Activated CD4-positive, alpha-beta memory T cell treated with anti-CD3 and anti-CD28 coated beads for 36 hours (primary cell): ENCODE measurements at regions not wholly inside any gene's neighbourhood (a gene's known extent, or its start where the extent isn't known, plus 50 kb on each side); places are given as distances from the start of the nearest gene placed in this dataset.

Experiments used
- CTCF ChIA-PET: fragments of 350-600 bp; sonication (Branson Sonifier 250); formaldehyde crosslinking; loops from one replicate; lab custom pipeline; 2021; ENCODE audit warnings: antibody characterized with exemption, inconsistent platforms; lab: Charles Lee
- POLR2A ChIA-PET: fragments of 350-600 bp; sonication (Branson Sonifier 250); formaldehyde crosslinking; loops from one replicate; lab custom pipeline; 2021; ENCODE audit warnings: antibody characterized with exemption; lab: Charles Lee
- DNase-seq: peaks from one replicate; pipeline ENCODE4 v3.0.0-alpha.2; 2020
- H3K27ac Mint-ChIP-seq: one replicate; pipeline ENCODE4 v1.8.0; 2021; ENCODE audit warnings: mixed read lengths
- H3K27me3 Mint-ChIP-seq: one replicate; pipeline ENCODE4 v1.8.0; 2021; ENCODE audit warnings: mixed read lengths
- H3K36me3 Mint-ChIP-seq: one replicate; pipeline ENCODE4 v1.8.0; 2021; ENCODE audit warnings: mixed read lengths
- H3K4me1 Mint-ChIP-seq: one replicate; pipeline ENCODE4 v1.8.0; 2021; ENCODE audit warnings: low read depth, mixed read lengths
- H3K4me3 Mint-ChIP-seq: one replicate; pipeline ENCODE4 v1.8.0; 2021; ENCODE audit warnings: mild to moderate bottlenecking, mixed read lengths
- H3K9me3 Mint-ChIP-seq: one replicate; pipeline ENCODE4 v1.8.0; 2021; ENCODE audit warnings: mixed read lengths
- intact Hi-C: fragments of 100-400 bp; cut with micrococcal nuclease; formaldehyde crosslinking; loops from one replicate; pipeline ENCODE4 v1.15.1; 2023

DNA sequence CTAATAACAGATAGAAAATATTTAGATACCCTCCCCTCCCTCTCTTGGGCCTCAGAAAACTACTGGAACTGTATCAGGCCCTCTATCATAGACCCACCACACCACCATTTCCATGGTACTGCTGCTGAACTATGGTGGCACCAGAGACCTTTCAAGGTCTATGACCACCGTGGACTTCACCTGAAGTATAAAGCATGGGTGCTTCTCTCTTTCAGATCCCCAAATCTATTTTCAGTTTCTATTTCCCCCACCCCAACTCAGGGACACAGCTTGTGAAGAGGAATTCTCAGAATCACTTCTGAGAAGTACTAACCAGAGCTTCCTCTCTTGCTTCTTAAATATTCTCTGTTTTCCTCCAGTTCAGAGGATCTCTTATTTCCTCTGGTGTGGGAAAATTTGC lies 840.8 kb upstream of the HTR2C start:
- CTCF ChIA-PET: no interaction called here
- Mint-ChIP-seq H3K4me3 (no peak overlapping the region), H3K4me1 (no peaks in the 10 kb centered on the region), H3K27ac (no peak overlapping the region), H3K36me3 (no peaks in the 10 kb centered on the region), H3K9me3 (no peaks in the 10 kb centered on the region), H3K27me3 (no peaks in the 10 kb centered on the region)
- POLR2A ChIA-PET: no interaction called here
- DNase-seq: no peak
- intact Hi-C loops: no loop called here

DNA sequence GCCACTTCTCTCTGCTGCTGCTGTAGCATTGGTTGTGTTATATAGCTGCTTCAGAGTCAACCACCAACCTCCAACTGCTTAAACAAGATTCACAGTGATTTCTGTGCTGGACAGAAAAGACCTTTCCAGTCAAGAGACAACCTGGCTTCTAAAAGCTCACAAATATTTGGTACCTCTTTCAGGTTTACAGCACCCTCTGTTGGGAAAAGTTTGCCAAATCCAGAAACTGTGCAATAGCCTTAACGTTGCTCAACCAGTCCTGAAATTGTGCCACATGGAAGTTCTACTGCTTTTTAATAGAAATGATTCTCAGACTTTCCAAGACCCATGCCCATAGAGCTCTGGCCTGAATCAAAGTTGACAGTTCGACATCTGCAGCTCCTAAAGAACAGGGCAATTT lies 842.1 kb upstream of the HTR2C start:
- CTCF ChIA-PET: no interaction called here
- Mint-ChIP-seq H3K27me3 (no peaks in the 10 kb centered on the region), H3K4me1 (no peaks in the 10 kb centered on the region), H3K36me3 (no peaks in the 10 kb centered on the region), H3K4me3 (no peak overlapping the region), H3K27ac (no peak overlapping the region), H3K9me3 (no peaks in the 10 kb centered on the region)
- no peak for DNase-seq
- intact Hi-C loops: no loop called here
- POLR2A ChIA-PET: no interaction called here

DNA sequence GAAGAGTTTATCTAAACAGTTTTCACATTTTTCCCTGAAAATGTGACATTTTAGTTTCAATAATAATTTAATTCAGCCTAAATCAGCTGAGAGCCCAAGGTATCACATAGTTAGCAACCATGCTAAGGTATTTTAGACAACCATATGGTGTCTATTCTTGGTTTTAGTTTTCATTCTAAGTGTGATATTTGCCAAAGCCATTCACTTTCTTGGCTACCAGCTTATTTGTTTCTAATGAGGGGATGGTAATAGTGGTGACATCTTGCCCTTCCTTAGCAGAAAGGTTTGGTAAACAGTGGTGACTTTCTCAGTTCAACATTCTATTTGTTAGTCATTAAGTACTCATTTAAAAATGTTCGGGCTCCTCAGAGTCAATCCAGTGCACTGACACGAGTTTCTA lies 854.9 kb upstream of the HTR2C start:
- Mint-ChIP-seq H3K36me3 (no peaks in the 10 kb centered on the region), H3K4me3 (no peak overlapping the region), H3K4me1 (no peaks in the 10 kb centered on the region), H3K27ac (no peak overlapping the region), H3K9me3 (no peaks in the 10 kb centered on the region), H3K27me3 (no peaks in the 10 kb centered on the region)
- ChIA-PET CTCF (no interaction called here), POLR2A (no interaction called here)
- intact Hi-C loops: no loop called here
- no peak for DNase-seq

DNA sequence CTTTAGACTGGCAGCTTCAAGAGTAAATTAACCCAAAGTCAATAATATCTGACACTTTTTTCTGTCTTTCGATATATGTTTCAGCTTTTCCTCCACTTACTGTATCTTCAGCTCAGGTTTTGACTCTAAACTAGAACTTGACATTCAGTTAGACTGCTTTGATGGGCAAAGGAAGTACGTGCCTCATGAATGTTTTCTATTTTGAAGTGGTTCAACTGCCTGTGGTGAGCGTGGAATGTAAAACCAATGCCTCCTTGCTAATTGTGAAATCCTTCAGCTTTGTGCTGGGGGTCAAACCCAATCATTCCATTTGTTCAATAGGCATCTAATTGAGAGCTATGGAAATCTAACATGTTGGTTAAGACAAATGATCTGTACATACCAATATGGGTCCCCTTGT lies 857.0 kb upstream of the HTR2C start:
- Mint-ChIP-seq H3K27me3 (no peaks in the 10 kb centered on the region), H3K4me1 (no peaks in the 10 kb centered on the region), H3K36me3 (no peaks in the 10 kb centered on the region), H3K27ac (no peak overlapping the region), H3K9me3 (no peaks in the 10 kb centered on the region), H3K4me3 (no peak overlapping the region)
- POLR2A ChIA-PET: no interaction called here
- intact Hi-C loops: no loop called here
- DNase-seq: no peak
- CTCF ChIA-PET: no interaction called here

DNA sequence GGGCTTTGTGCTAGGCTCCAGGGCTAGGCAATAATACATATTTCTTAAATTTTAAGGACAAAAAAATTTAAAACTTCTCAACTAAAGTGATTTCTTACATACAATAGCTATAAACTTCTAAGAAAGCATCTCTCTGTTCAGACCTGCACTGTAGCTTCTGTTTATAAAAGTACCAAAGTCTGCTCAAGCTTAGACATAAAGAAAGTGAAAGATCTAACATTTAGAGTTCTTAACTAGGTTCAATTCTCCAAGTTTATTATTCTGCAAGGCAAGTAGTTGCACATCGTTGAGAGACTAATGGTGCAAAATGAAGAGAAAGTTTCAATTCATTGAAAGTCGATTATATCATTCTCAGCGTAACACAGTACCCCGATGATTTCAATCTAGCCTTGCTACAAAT lies 857.4 kb upstream of the HTR2C start:
- H3K4me1 Mint-ChIP-seq: no peaks in the 10 kb centered on the region
- intact Hi-C loops: no loop called here

DNA sequence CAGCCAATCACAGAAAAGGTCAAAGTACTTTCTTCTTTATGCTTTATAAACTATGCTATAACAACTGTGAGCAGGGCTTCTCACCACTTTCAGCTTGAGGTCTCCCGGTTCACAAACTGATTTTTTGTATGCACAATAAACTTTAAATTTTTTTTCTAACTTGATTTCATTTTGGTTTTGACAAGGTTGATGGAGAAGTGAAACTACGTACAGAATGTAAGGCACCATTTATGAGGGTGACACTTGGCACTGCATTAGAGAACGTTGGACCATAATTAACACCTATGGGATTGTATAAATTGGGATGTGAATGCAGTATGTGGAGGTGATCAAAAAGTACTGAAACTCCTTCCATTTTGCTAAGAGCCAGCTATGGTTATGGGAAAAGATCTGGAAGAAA lies 857.9 kb upstream of the HTR2C start:
- Mint-ChIP-seq H3K9me3 (no peaks in the 10 kb centered on the region), H3K4me3 (no peak overlapping the region), H3K4me1 (no peaks in the 10 kb centered on the region), H3K36me3 (no peaks in the 10 kb centered on the region), H3K27me3 (no peaks in the 10 kb centered on the region), H3K27ac (no peak overlapping the region)
- DNase-seq: no peak
- ChIA-PET CTCF (no interaction called here), POLR2A (no interaction called here)
- intact Hi-C loops: no loop called here

More for the DNA sequence above, 857.4 kb upstream of the HTR2C start:
- Mint-ChIP-seq H3K9me3 (no peaks in the 10 kb centered on the region), H3K27me3 (no peaks in the 10 kb centered on the region), H3K36me3 (no peaks in the 10 kb centered on the region), H3K27ac (no peak overlapping the region), H3K4me3 (no peak overlapping the region)
- ChIA-PET CTCF (no interaction called here), POLR2A (no interaction called here)
- DNase-seq: no peak

DNA sequence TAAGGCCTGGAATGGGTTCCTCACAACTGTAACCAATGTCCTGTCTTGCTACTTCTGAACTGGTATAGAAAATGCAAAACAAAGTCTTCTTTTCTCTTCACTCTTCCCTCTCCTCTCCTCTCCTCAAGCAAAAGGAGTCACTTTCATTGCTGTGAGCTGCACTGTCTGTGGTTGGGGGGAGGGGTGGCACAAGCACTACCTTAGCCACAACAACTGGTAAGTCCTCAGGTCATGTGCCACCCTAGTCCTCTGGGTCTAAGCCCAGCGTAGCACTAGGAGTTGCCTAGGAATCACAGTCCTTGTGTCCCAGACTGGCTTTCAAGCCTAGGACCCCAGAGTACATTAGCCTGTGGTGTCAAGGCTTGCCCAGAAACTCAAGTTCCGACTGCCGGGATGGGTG lies 859.3 kb upstream of the AMOT start:
- CTCF ChIA-PET: no interaction called here
- POLR2A ChIA-PET: no interaction called here
- Mint-ChIP-seq H3K27me3 (no peaks in the 10 kb centered on the region), H3K27ac (no peak overlapping the region), H3K4me3 (no peak overlapping the region), H3K4me1 (no peaks in the 10 kb centered on the region), H3K36me3 (no peaks in the 10 kb centered on the region), H3K9me3 (peaks cover 13% of the 10 kb centered on the region)
- intact Hi-C loops: no loop called here
- DNase-seq: no peak

DNA sequence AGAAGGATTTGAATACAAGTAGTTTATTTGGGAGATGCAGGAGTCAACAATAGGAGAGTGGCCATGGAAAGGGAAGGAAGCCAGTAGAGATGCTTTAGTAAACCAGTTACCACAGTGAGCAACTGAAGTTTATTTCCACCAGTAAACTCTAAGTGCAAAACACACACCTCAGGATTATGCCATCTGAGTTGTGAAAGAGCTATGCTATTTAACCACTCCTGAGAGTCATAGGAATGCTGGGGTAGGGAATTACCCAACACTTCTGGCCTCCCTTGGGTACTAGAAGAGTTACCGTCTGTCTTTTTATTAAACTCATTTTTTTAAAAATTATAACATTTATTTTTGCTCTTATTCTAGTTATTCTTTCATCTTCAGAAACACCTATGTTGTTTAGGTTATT lies 834.6 kb upstream of the AMOT start:
- no peak for DNase-seq
- H3K27me3 Mint-ChIP-seq: no peaks in the 10 kb centered on the region
- ChIA-PET POLR2A (no interaction called here), CTCF (no interaction called here)
- no peak overlapping the region for H3K27ac Mint-ChIP-seq
- intact Hi-C loops: no loop called here
- no peaks in the 10 kb centered on the region for H3K4me1 Mint-ChIP-seq
- no peak overlapping the region for H3K4me3 Mint-ChIP-seq
- peaks cover 4% of the 10 kb centered on the region for H3K9me3 Mint-ChIP-seq
- no peaks in the 10 kb centered on the region for H3K36me3 Mint-ChIP-seq

DNA sequence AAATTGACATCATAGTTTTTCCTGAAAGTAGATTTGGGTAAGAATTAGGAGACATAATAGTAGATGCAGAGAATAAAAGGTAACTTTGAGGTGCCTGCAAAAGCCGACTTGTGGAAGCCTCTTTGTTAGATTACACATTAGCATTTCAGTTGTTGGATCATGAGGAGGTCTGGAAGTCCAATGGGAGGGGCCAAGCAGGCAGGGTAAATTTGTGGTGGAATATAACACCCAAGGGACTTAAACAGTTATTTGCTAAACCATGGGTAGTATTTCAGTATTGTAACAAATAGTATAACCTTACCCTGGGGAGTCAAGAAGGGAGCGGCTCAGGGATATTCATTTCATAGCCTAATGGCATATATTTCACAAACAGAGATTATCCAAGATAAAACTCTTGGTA lies 810.7 kb upstream of the AMOT start:
- H3K9me3 Mint-ChIP-seq: peaks cover 4% of the 10 kb centered on the region
- CTCF ChIA-PET: no interaction called here
- intact Hi-C loops: no loop called here
- no peaks in the 10 kb centered on the region for H3K36me3 Mint-ChIP-seq
- no peak overlapping the region for H3K27ac Mint-ChIP-seq
- no peaks in the 10 kb centered on the region for H3K27me3 Mint-ChIP-seq
- no peak overlapping the region for H3K4me3 Mint-ChIP-seq
- DNase-seq: no peak
- POLR2A ChIA-PET: no interaction called here
- H3K4me1 Mint-ChIP-seq: no peaks in the 10 kb centered on the region

DNA sequence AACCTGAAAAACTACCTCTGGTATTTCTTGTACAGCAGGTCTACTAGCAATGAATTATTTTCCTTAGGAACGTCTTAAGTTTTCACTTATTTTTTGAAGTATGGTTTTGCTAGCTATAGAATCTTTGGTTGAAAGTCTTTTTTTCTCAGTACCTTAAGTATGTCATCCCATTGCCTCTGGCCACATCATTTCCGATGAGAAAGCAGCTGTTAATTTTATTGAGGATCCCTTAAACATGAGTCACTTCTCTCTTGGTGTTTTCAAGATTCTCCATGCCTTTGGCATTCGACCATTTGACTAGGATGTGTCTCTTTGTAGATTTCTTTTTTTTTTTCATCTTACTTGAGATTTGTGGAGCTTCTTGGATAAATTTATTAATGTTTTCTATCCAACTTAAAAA lies 803.8 kb upstream of the AMOT start:
- CTCF ChIA-PET: no interaction called here
- Mint-ChIP-seq H3K9me3 (peaks cover 5% of the 10 kb centered on the region), H3K36me3 (no peaks in the 10 kb centered on the region), H3K27ac (no peak overlapping the region), H3K4me1 (no peaks in the 10 kb centered on the region), H3K4me3 (no peak overlapping the region), H3K27me3 (no peaks in the 10 kb centered on the region)
- intact Hi-C loops: no loop called here
- no peak for DNase-seq
- POLR2A ChIA-PET: no interaction called here

DNA sequence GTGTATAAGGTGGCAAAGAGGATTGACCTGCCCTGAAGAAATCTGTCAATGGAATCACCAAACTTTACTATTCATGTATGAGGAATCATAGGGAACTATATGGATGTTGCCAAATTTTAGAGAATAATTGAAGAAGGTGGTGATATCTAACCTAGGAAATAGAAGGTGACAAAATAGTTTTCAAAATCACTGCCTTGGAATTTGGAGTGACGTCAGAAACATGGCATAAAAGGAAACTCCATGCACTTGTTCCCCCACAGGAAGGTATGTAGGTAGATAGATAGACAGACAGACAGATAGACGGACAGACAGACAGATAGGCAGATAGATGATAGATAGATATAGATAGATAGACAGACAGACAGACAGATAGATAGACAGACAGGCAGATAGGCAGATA lies 793.9 kb upstream of the AMOT start:
- no peaks in the 10 kb centered on the region for H3K27me3 Mint-ChIP-seq
- H3K27ac Mint-ChIP-seq: no peak overlapping the region
- POLR2A ChIA-PET: no interaction called here
- DNase-seq: no peak
- no peak overlapping the region for H3K4me3 Mint-ChIP-seq
- H3K9me3 Mint-ChIP-seq: no peaks in the 10 kb centered on the region
- H3K36me3 Mint-ChIP-seq: no peaks in the 10 kb centered on the region
- intact Hi-C loops: no loop called here
- no peaks in the 10 kb centered on the region for H3K4me1 Mint-ChIP-seq
- CTCF ChIA-PET: no interaction called here

DNA sequence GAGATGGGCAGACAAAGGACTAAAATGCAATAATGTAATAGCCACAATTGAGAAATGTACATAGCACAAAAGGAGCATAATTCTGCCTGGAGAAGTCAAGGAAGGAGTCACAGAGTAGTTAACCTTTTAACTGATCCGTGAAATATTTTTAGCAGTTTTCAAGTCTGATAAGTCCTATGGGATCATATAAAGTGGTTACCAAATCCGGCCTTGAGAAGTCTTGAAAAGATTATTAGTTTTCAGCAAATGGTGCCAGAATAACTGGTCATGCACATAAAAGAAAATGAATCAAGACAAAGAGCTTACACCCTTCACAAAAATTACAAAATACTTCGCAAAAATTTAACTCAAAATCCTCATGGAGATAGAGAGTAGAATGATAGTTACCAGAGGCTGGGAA lies 788.7 kb upstream of the AMOT start:
- ChIA-PET POLR2A (no interaction called here), CTCF (no interaction called here)
- Mint-ChIP-seq H3K27ac (no peak overlapping the region), H3K4me1 (no peaks in the 10 kb centered on the region), H3K9me3 (peaks cover 2% of the 10 kb centered on the region), H3K4me3 (no peak overlapping the region), H3K36me3 (no peaks in the 10 kb centered on the region), H3K27me3 (no peaks in the 10 kb centered on the region)
- intact Hi-C loops: no loop called here
- DNase-seq: no peak

DNA sequence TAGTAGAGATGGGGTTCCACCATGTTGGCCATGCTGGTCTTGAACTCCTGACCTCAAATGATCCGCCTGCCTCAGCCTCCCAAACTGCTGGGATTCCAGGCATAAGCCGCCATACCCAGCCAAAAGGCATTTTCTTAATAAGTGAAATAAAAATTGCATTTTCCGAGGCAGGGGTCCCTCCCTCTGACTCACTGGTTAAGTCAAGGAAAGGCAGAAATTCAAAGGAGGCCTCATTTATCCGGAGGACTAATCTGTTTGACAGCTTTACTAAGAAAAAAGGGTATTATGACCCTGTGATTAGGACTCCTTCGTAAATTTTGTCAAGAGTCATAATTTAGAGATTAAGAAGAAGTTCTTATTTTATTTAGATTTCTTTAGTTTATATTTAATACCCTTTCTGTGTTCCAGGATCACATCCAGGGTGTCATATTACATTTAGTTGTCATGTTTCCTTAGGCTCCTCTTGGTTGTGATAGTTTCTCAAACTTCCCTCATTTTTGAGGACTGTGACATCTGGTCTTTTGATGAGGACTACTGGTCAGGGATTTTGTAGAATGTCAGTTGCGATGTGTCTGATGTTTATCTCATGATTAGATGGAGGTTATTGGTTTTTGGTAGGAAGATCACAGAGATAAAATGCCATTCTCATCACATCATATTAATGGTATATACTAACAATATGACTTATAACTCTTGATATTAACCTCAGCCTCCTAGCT lies 753.7 kb upstream of the AMOT start:
- intact Hi-C loops: no loop called here

More for the DNA sequence above, 753.7 kb upstream of the AMOT start:
- no peak overlapping the region for H3K27ac Mint-ChIP-seq
- H3K4me3 Mint-ChIP-seq: no peak overlapping the region
- H3K27me3 Mint-ChIP-seq: no peaks in the 10 kb centered on the region
- no peaks in the 10 kb centered on the region for H3K36me3 Mint-ChIP-seq
- no peak for DNase-seq
- ChIA-PET POLR2A (no interaction called here), CTCF (no interaction called here)
- peaks cover 7% of the 10 kb centered on the region for H3K9me3 Mint-ChIP-seq
- no peaks in the 10 kb centered on the region for H3K4me1 Mint-ChIP-seq
